ENCODE measurements at regions not wholly inside any gene's neighbourhood (a gene's known extent, or its start where the extent isn't known, plus 50 kb on each side); places are given as distances from the start of the nearest gene placed in this dataset.
"Not testable (repeated sequence)": the region's sequence is repeated elsewhere in the genome, so short reads cannot be mapped to it uniquely, and the experiment has no call there.

GRCh38 chr7:3159926-3160325, 116.3 kb upstream of the CARD11 start:
- DNase-seq = not testable (repeated sequence)

GRCh38 chr7:3162289-3162688, 118.6 kb upstream of the CARD11 start:
- no peak for DNase-seq

- DNase-seq = not testable (repeated sequence)
Observed at GRCh38 chr7:3162798-3163197, 119.1 kb upstream of the CARD11 start.

GRCh38 chr7:3164380-3164792, 120.7 kb upstream of the CARD11 start:
- no peak for DNase-seq

- DNase-seq = no peak
Observed at GRCh38 chr7:3165681-3166580, 122.3 kb upstream of the CARD11 start.

GRCh38 chr7:3167551-3167950, 123.9 kb upstream of the CARD11 start:
- no peak for DNase-seq

GRCh38 chr7:3168370-3168769, 124.7 kb upstream of the CARD11 start:
- no peak for DNase-seq

- no peak for DNase-seq
Observed at GRCh38 chr7:3168869-3169268, 125.2 kb upstream of the CARD11 start.

- no peak for DNase-seq
Observed at GRCh38 chr7:3172768-3173280, 128.2 kb upstream of the SDK1 start.

- DNase-seq = no peak
Observed at GRCh38 chr7:3174515-3175284, 126.4 kb upstream of the SDK1 start.

GRCh38 chr7:3175285-3175902, 125.7 kb upstream of the SDK1 start:
- DNase-seq = no peak

GRCh38 chr7:3176112-3177000, 124.7 kb upstream of the SDK1 start:
- DNase-seq = no peak

- no peak for DNase-seq
Observed at GRCh38 chr7:3177271-3177670, 123.8 kb upstream of the SDK1 start.

GRCh38 chr7:3179456-3179855, 121.6 kb upstream of the SDK1 start:
- DNase-seq = peak in 1 of 58 donors; percentile 1

GRCh38 chr7:3180604-3181003, 120.4 kb upstream of the SDK1 start:
- no peak for DNase-seq

- DNase-seq = not testable (repeated sequence)
Observed at GRCh38 chr7:3182055-3182454, 119.0 kb upstream of the SDK1 start.

GRCh38 chr7:3187444-3188040, 113.5 kb upstream of the SDK1 start:
- no peak for DNase-seq

GRCh38 chr7:3188946-3189345, 112.1 kb upstream of the SDK1 start:
- no peak for DNase-seq

- DNase-seq = no peak
Observed at GRCh38 chr7:3191548-3191947, 109.5 kb upstream of the SDK1 start.

GRCh38 chr7:3192669-3193068, 108.4 kb upstream of the SDK1 start:
- DNase-seq = no peak
